Nephron progenitor cell (in vitro differentiated cells): ENCODE measurements at regions not wholly inside any gene's neighbourhood (a gene's known extent, or its start where the extent isn't known, plus 50 kb on each side); places are given as distances from the start of the nearest gene placed in this dataset.
"Not testable (repeated sequence)": the region's sequence is repeated elsewhere in the genome, so short reads cannot be mapped to it uniquely, and the experiment has no call there.

Experiments
- DNase-seq: peaks from one replicate; pipeline ENCODE4 v3.0.0; 2021
- H3K27ac Mint-ChIP-seq: 2 replicates; pipeline ENCODE4 v1.8.0; 2021; ENCODE audit warnings: mild to moderate bottlenecking, moderate library complexity, mixed read lengths
- H3K27me3 Mint-ChIP-seq: 2 replicates; pipeline ENCODE4 v1.8.0; 2021; ENCODE audit warnings: mild to moderate bottlenecking, low read depth, mixed read lengths; ENCODE audit not compliant: poor library complexity
- H3K36me3 Mint-ChIP-seq: 2 replicates; pipeline ENCODE4 v1.8.0; 2021; ENCODE audit warnings: low read depth, mixed read lengths
- H3K4me1 Mint-ChIP-seq: 2 replicates; pipeline ENCODE4 v1.8.0; 2021; ENCODE audit warnings: mixed read lengths
- H3K4me3 Mint-ChIP-seq: 2 replicates; pipeline ENCODE4 v1.8.0; 2021; ENCODE audit warnings: mild to moderate bottlenecking, moderate library complexity, mixed read lengths
- H3K9me3 Mint-ChIP-seq: 2 replicates; pipeline ENCODE4 v1.8.0; 2021; ENCODE audit warnings: mild to moderate bottlenecking, moderate library complexity, mixed read lengths
- CTCF ChIP-seq: fragments of 200-600 bp; sonication (generic); IDR thresholded peaks from 2 replicates; pipeline ENCODE4 v1.5.0; 2021; ENCODE audit warnings: antibody characterized with exemption

- no peak for DNase-seq
- H3K4me3 Mint-ChIP-seq, result no peak overlapping the region
- no peaks in the 10 kb centered on the region for H3K4me1 Mint-ChIP-seq
Observed at GRCh38 chr6:168851460-168852375, 401.9 kb downstream of the THBS2 start.

GRCh38 chr6:168850027-168850736 is 403.5 kb downstream of the THBS2 start:
- H3K9me3 Mint-ChIP-seq, H3K4me1 Mint-ChIP-seq, H3K36me3 Mint-ChIP-seq, H3K4me3 Mint-ChIP-seq, H3K27me3 Mint-ChIP-seq, H3K27ac Mint-ChIP-seq, DNase-seq: not testable (repeated sequence)

More at GRCh38 chr6:168851460-168852375, 401.9 kb downstream of the THBS2 start:
- no peaks in the 10 kb centered on the region for H3K36me3 Mint-ChIP-seq
- TF ChIP-seq CTCF, result no peak
- peaks cover 3% of the 10 kb centered on the region for H3K9me3 Mint-ChIP-seq
- H3K27ac Mint-ChIP-seq, result no peak overlapping the region
- H3K27me3 Mint-ChIP-seq, result no peaks in the 10 kb centered on the region

- Mint-ChIP-seq H3K4me3 (no peak overlapping the region), H3K36me3 (no peaks in the 10 kb centered on the region), H3K9me3 (peaks cover 6% of the 10 kb centered on the region), H3K4me1 (peaks cover 8% of the 10 kb centered on the region), H3K27me3 (peaks cover 3% of the 10 kb centered on the region), H3K27ac (no peak overlapping the region)
- TF ChIP-seq CTCF, result no peak
- no peak for DNase-seq
Observed at GRCh38 chr6:168849459-168849858, 404.2 kb downstream of the THBS2 start.

GRCh38 chr6:168848797-168849196 is 404.8 kb downstream of the THBS2 start:
- H3K4me3 Mint-ChIP-seq, result no peak overlapping the region

GRCh38 chr6:168844821-168845609 is 404.0 kb downstream of the SMOC2 start:
- Mint-ChIP-seq H3K4me1 (peaks cover 8% of the 10 kb centered on the region), H3K27me3 (peaks cover 14% of the 10 kb centered on the region), H3K4me3 (no peak overlapping the region), H3K36me3 (no peaks in the 10 kb centered on the region), H3K27ac (peak overlapping the region; percentile 19), H3K9me3 (peaks cover 11% of the 10 kb centered on the region)
- no peak for TF ChIP-seq CTCF
- DNase-seq, result no peak

More at GRCh38 chr6:168848797-168849196, 404.8 kb downstream of the THBS2 start:
- no peak for TF ChIP-seq CTCF
- Mint-ChIP-seq H3K27me3 (peaks cover 3% of the 10 kb centered on the region), H3K36me3 (no peaks in the 10 kb centered on the region), H3K9me3 (peaks cover 6% of the 10 kb centered on the region), H3K4me1 (peaks cover 8% of the 10 kb centered on the region), H3K27ac (no peak overlapping the region)
- no peak for DNase-seq

- H3K27ac Mint-ChIP-seq, H3K4me3 Mint-ChIP-seq, DNase-seq, H3K36me3 Mint-ChIP-seq: not testable (repeated sequence)
- H3K27me3 Mint-ChIP-seq, result peaks cover 14% of the 10 kb centered on the region
- peaks cover 13% of the 10 kb centered on the region for H3K9me3 Mint-ChIP-seq
- H3K4me1 Mint-ChIP-seq, result peaks cover 26% of the 10 kb centered on the region
Observed at GRCh38 chr6:168842632-168843212, 401.7 kb downstream of the SMOC2 start.
